GM23338 (cell line): ENCODE measurements at regions not wholly inside any gene's neighbourhood (a gene's known extent, or its start where the extent isn't known, plus 50 kb on each side); places are given as distances from the start of the nearest gene placed in this dataset.

Source experiments
- ATAC-seq: fragments of 200-7000 bp; cut with Tn5 transposase; 3 replicates; pipeline ENCODE4 v1.9.1; 2020
- DNase-seq: peaks from one replicate; pipeline ENCODE4 v3.0.0-alpha.2; 2015; ENCODE audit warnings: low spot score
- H2AFZ ChIP-seq: fragments of 200-600 bp; sonication (generic); 2 replicates; pipeline ENCODE4 v1.8.0; 2016; ENCODE audit warnings: antibody characterized with exemption, mild to moderate bottlenecking, moderate library complexity
- H3F3A ChIP-seq: fragments of 200-600 bp; sonication (generic); replicated peaks from 2 replicates; pipeline ENCODE4 v1.8.0; 2017; ENCODE audit warnings: antibody characterized with exemption, mixed run types, low read depth
- H3K27ac ChIP-seq: fragments of 200-600 bp; sonication (generic); 2 replicates; pipeline ENCODE4 v1.6.1; 2016; ENCODE audit warnings: low read depth
- H3K27me3 ChIP-seq: fragments of 200-600 bp; sonication (generic); 2 replicates; pipeline ENCODE4 v1.8.0; 2016; ENCODE audit warnings: mild to moderate bottlenecking, mixed run types, moderate library complexity; ENCODE audit not compliant: insufficient read depth
- H3K36me3 ChIP-seq: fragments of 200-600 bp; sonication (generic); 2 replicates; pipeline ENCODE4 v1.8.0; 2016; ENCODE audit warnings: mild to moderate bottlenecking; ENCODE audit not compliant: insufficient read depth
- H3K4me1 ChIP-seq: fragments of 200-600 bp; sonication (generic); 2 replicates; pipeline ENCODE4 v1.8.0; 2016; ENCODE audit warnings: mild to moderate bottlenecking, moderate library complexity; ENCODE audit not compliant: insufficient read depth
- H3K4me2 ChIP-seq: fragments of 200-600 bp; sonication (generic); 2 replicates; pipeline ENCODE4 v1.7.1; 2017; ENCODE audit warnings: mixed run types
- H3K4me3 ChIP-seq: fragments of 200-600 bp; sonication (generic); 2 replicates; pipeline ENCODE4 v1.6.1; 2016; ENCODE audit warnings: mixed run types
- H3K79me2 ChIP-seq: fragments of 200-600 bp; sonication (generic); replicated peaks from 2 replicates; pipeline ENCODE4 v1.8.0; 2017; ENCODE audit warnings: mild to moderate bottlenecking; ENCODE audit not compliant: insufficient read depth
- H3K9me2 ChIP-seq: fragments of 200-600 bp; sonication (generic); 2 replicates; pipeline ENCODE4 v1.8.0; 2017; ENCODE audit not compliant: insufficient read depth
- H4K20me1 ChIP-seq: fragments of 200-600 bp; sonication (generic); replicated peaks from 2 replicates; pipeline ENCODE4 v1.8.0; 2017; ENCODE audit warnings: mild to moderate bottlenecking; ENCODE audit not compliant: insufficient read depth
- H3K27ac Mint-ChIP-seq: 2 replicates; pipeline ENCODE4 v1.8.0; 2020; ENCODE audit warnings: inconsistent platforms, mild to moderate bottlenecking, moderate library complexity, mixed read lengths
- H3K27me3 Mint-ChIP-seq: 3 replicates; pipeline ENCODE4 v1.8.0; 2022; ENCODE audit warnings: low read depth, mild to moderate bottlenecking, moderate library complexity, mixed read lengths, inconsistent platforms; ENCODE audit not compliant: insufficient read depth, poor library complexity
- H3K36me3 Mint-ChIP-seq: 3 replicates; pipeline ENCODE4 v1.8.0; 2021; ENCODE audit warnings: low read depth, mild to moderate bottlenecking, inconsistent platforms, moderate library complexity, mixed read lengths
- H3K4me1 Mint-ChIP-seq: 3 replicates; pipeline ENCODE4 v1.8.0; 2020; ENCODE audit warnings: mild to moderate bottlenecking, inconsistent platforms, mixed read lengths
- H3K4me3 Mint-ChIP-seq: 3 replicates; pipeline ENCODE4 v1.8.0; 2021; ENCODE audit warnings: moderate library complexity, mild to moderate bottlenecking, inconsistent platforms, mixed read lengths
- H3K9me3 Mint-ChIP-seq: 3 replicates; pipeline ENCODE4 v1.8.0; 2020; ENCODE audit warnings: moderate library complexity, mild to moderate bottlenecking, inconsistent platforms, mixed read lengths
- CREB1 ChIP-seq: fragments of 250-450 bp; sonication (Bioruptor Pico); IDR thresholded peaks from 2 replicates; pipeline ENCODE4 v1.5.0; 2020; ENCODE audit warnings: low read depth, mild to moderate bottlenecking, moderate library complexity
- EZH2 ChIP-seq: fragments of 200-600 bp; sonication (generic); IDR thresholded peaks from one replicate; pipeline ENCODE4 v1.8.0; 2017; ENCODE audit warnings: antibody characterized with exemption, mild to moderate bottlenecking, low read depth; ENCODE audit not compliant: unreplicated experiment
- EZH2phosphoT487 ChIP-seq: fragments of 200-600 bp; sonication (generic); IDR thresholded peaks from one replicate; pipeline ENCODE4 v1.8.1; 2018; ENCODE audit warnings: antibody characterized with exemption; ENCODE audit not compliant: unreplicated experiment
- JUNB ChIP-seq: IDR thresholded peaks from one replicate; pipeline ENCODE4 v1.6.1; 2016; ENCODE audit warnings: antibody characterized with exemption; ENCODE audit not compliant: unreplicated experiment
- NANOG ChIP-seq: IDR thresholded peaks from 2 replicates; pipeline ENCODE4 v1.6.1; 2016; ENCODE audit warnings: antibody characterized with exemption, borderline replicate concordance
- POLR2AphosphoS5 ChIP-seq: IDR thresholded peaks from 2 replicates; pipeline ENCODE4 v1.6.1; 2016; ENCODE audit warnings: antibody characterized with exemption, low read depth
- STAT1 ChIP-seq: IDR thresholded peaks from one replicate; pipeline ENCODE4 v1.6.1; 2016; ENCODE audit warnings: antibody characterized with exemption; ENCODE audit not compliant: unreplicated experiment
- ZNF331 ChIP-seq: fragments of 250-450 bp; sonication (Bioruptor Pico); IDR thresholded peaks from 2 replicates; pipeline ENCODE4 v1.5.0; 2020; ENCODE audit warnings: low read depth, mild to moderate bottlenecking, moderate library complexity
- TF ChIP-seq, protein P1 (sequence below), 2 experiments: fragments of 200-600 bp in 1 of 2; sonication (generic) in 1 of 2; conservative IDR thresholded peaks; 2 replicates each; pipeline versions ENCODE4 v1.5.1 to v1.6.1; 2016 to 2017; ENCODE audit warnings: antibody characterized with exemption in 2 of 2, low read depth in 2 of 2, mild to moderate bottlenecking in 2 of 2, moderate library complexity in 1 of 2
- TF ChIP-seq, protein P2 (sequence below): IDR thresholded peaks from one replicate; pipeline ENCODE4 v1.6.1; 2018; ENCODE audit warnings: antibody characterized with exemption; ENCODE audit not compliant: unreplicated experiment
- TF ChIP-seq, protein P3 (sequence below): IDR thresholded peaks from 2 replicates; pipeline ENCODE4 v1.6.1; 2016; ENCODE audit warnings: antibody characterized with exemption

DNA sequence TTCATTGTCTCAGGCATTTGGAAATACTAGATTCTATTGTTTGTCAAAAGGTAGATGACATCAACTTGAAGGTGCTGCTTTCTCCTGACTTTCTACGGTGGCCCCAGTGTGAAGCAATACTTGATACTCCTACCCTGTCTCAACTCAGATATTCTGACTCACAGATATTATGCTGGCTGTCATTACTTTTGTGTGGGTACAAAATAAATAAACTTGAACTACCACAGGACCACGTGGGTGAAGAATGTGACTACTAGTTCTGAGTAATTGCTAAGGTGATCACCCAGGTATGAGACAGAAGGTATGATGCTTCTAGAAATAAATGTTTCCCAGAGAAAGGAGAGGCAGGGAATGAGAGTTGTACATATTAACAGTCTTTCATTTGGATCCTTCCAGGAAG, 275.3 kb upstream of the SPOCK3 start (continued):
- TF ChIP-seq, protein P1, sequence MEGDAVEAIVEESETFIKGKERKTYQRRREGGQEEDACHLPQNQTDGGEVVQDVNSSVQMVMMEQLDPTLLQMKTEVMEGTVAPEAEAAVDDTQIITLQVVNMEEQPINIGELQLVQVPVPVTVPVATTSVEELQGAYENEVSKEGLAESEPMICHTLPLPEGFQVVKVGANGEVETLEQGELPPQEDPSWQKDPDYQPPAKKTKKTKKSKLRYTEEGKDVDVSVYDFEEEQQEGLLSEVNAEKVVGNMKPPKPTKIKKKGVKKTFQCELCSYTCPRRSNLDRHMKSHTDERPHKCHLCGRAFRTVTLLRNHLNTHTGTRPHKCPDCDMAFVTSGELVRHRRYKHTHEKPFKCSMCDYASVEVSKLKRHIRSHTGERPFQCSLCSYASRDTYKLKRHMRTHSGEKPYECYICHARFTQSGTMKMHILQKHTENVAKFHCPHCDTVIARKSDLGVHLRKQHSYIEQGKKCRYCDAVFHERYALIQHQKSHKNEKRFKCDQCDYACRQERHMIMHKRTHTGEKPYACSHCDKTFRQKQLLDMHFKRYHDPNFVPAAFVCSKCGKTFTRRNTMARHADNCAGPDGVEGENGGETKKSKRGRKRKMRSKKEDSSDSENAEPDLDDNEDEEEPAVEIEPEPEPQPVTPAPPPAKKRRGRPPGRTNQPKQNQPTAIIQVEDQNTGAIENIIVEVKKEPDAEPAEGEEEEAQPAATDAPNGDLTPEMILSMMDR (conservative IDR thresholded peaks at IDR 0.05; ENCODE audit: low read depth in 2 of 2) = no peak
- no peak for TF ChIP-seq NANOG
- TF ChIP-seq EZH2phosphoT487 = no peak
- TF ChIP-seq, protein P2, sequence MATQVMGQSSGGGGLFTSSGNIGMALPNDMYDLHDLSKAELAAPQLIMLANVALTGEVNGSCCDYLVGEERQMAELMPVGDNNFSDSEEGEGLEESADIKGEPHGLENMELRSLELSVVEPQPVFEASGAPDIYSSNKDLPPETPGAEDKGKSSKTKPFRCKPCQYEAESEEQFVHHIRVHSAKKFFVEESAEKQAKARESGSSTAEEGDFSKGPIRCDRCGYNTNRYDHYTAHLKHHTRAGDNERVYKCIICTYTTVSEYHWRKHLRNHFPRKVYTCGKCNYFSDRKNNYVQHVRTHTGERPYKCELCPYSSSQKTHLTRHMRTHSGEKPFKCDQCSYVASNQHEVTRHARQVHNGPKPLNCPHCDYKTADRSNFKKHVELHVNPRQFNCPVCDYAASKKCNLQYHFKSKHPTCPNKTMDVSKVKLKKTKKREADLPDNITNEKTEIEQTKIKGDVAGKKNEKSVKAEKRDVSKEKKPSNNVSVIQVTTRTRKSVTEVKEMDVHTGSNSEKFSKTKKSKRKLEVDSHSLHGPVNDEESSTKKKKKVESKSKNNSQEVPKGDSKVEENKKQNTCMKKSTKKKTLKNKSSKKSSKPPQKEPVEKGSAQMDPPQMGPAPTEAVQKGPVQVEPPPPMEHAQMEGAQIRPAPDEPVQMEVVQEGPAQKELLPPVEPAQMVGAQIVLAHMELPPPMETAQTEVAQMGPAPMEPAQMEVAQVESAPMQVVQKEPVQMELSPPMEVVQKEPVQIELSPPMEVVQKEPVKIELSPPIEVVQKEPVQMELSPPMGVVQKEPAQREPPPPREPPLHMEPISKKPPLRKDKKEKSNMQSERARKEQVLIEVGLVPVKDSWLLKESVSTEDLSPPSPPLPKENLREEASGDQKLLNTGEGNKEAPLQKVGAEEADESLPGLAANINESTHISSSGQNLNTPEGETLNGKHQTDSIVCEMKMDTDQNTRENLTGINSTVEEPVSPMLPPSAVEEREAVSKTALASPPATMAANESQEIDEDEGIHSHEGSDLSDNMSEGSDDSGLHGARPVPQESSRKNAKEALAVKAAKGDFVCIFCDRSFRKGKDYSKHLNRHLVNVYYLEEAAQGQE = no peak
- TF ChIP-seq STAT1 = no peak
- no peak for TF ChIP-seq EZH2

DNA sequence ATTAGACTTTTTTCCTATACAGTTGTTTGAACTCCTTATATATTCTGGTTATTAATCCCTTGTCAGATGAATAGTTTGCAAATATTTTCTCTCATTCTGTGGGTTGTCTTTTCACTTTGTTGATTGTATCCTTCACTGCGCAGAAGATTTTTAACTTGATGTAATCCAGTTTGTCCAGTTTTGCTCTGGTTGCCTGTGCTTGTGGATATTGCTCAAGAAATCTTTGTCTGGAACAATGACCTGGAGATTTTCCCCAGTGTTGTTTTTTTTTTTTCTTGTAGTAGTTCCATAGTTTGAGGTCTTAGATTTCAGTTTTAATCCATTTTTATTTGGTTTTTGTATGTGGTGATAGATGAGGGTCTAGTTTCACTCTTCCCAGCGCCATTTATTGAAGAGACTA, 289.8 kb upstream of the SPOCK3 start:
- no peaks in the 10 kb centered on the region for H3K36me3 Mint-ChIP-seq
- Histone ChIP-seq H2AFZ (no peak overlapping the region), H3K27me3 (no peaks in the 10 kb centered on the region), H4K20me1 (no peaks in the 10 kb centered on the region), H3K36me3 (no peaks in the 10 kb centered on the region), H3K4me2 (no peak overlapping the region), H3K9me2 (no peaks in the 10 kb centered on the region), H3K4me3 (no peak overlapping the region), H3K79me2 (no peaks in the 10 kb centered on the region), H3K4me1 (no peaks in the 10 kb centered on the region), H3F3A (no peaks in the 10 kb centered on the region), H3K27ac (no peak overlapping the region)
- H3K4me1 Mint-ChIP-seq = no peaks in the 10 kb centered on the region
- DNase-seq = no peak
- no peaks in the 10 kb centered on the region for H3K27me3 Mint-ChIP-seq
- no peaks in the 10 kb centered on the region for H3K9me3 Mint-ChIP-seq
- H3K4me3 Mint-ChIP-seq = no peak overlapping the region
- H3K27ac Mint-ChIP-seq = no peak overlapping the region
- no peak for ATAC-seq
- no peak for TF ChIP-seq STAT1
- no peak for TF ChIP-seq NANOG
- no peak for TF ChIP-seq POLR2AphosphoS5
- TF ChIP-seq ZNF331 = no peak
- TF ChIP-seq, protein P3, sequence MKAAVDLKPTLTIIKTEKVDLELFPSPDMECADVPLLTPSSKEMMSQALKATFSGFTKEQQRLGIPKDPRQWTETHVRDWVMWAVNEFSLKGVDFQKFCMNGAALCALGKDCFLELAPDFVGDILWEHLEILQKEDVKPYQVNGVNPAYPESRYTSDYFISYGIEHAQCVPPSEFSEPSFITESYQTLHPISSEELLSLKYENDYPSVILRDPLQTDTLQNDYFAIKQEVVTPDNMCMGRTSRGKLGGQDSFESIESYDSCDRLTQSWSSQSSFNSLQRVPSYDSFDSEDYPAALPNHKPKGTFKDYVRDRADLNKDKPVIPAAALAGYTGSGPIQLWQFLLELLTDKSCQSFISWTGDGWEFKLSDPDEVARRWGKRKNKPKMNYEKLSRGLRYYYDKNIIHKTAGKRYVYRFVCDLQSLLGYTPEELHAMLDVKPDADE = no peak
- TF ChIP-seq, protein P1 (conservative IDR thresholded peaks at IDR 0.05; ENCODE audit: low read depth in 2 of 2) = no peak
- TF ChIP-seq CREB1 (CRISPR knock-in tag) = no peak
- TF ChIP-seq JUNB = no peak
